HL-60 (cell line): ENCODE measurements at regions not wholly inside any gene's neighbourhood (a gene's known extent, or its start where the extent isn't known, plus 50 kb on each side); places are given as distances from the start of the nearest gene placed in this dataset.

Experiments used
- DNase-seq, 2 experiments: peaks; one replicate each; pipeline ENCODE4 v3.0.0-alpha.2; 2010 to 2020; ENCODE audit warnings: low read depth in 1 of 2, low spot score in 1 of 2
- H3K27ac ChIP-seq: fragments of 250-450 bp; sonication (Bioruptor Pico); replicated peaks from 2 replicates; pipeline ENCODE4 v1.5.1; 2020; ENCODE audit warnings: mild to moderate bottlenecking, moderate library complexity
- H3K27me3 ChIP-seq: fragments of 250-450 bp; sonication (Bioruptor Pico); 2 replicates; pipeline ENCODE4 v1.5.1; 2021; ENCODE audit warnings: mild to moderate bottlenecking, moderate library complexity; ENCODE audit not compliant: insufficient read depth, poor library complexity, severe bottlenecking
- H3K4me3 ChIP-seq: replicated peaks from 2 replicates; pipeline ENCODE4 v1.5.1; 2011; ENCODE audit warnings: mild to moderate bottlenecking, control low read depth, low read length; ENCODE audit not compliant: insufficient read depth
- GABPA ChIP-seq: IDR thresholded peaks from 2 replicates; pipeline ENCODE4 v1.6.1; 2012; ENCODE audit warnings: low read depth
- POLR2AphosphoS5 ChIP-seq: IDR thresholded peaks from 2 replicates; pipeline ENCODE4 v1.6.1; 2012; ENCODE audit warnings: low read depth
- SPI1 ChIP-seq: IDR thresholded peaks from 2 replicates; pipeline ENCODE4 v1.6.1; 2012; ENCODE audit warnings: low read depth, mild to moderate bottlenecking, borderline replicate concordance
- TF ChIP-seq, protein P1 (sequence below): IDR thresholded peaks from 2 replicates; pipeline ENCODE4 v1.6.1; 2012; ENCODE audit warnings: low read depth; ENCODE audit not compliant: insufficient replicate concordance
- TF ChIP-seq, protein P2 (sequence below): IDR thresholded peaks from one replicate; pipeline ENCODE4 v1.5.1; 2011; ENCODE audit warnings: low read length, control low read depth, inconsistent platforms; ENCODE audit not compliant: insufficient read depth

DNA sequence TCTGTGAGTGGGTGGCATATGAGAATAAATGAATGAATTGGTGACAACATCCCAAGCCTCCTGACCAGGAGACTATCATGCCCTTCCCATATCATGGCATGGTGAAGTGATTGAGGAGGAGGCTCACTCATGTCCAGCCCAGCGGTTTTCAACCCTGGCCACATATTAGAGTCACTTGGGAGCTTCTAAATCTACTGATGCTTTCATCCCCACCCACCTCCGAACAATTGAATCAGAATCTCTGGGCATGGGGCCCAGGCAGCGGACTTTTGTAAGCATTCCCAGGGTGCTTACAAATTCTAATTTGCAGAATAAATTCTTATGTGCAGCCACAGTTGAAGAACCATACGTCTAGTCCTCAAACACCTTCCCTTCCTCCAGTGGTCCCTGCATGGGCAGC lies 81.7 kb upstream of the SEC11C start:
- H3K4me3 ChIP-seq: no peak overlapping the region
- TF ChIP-seq, protein P1, sequence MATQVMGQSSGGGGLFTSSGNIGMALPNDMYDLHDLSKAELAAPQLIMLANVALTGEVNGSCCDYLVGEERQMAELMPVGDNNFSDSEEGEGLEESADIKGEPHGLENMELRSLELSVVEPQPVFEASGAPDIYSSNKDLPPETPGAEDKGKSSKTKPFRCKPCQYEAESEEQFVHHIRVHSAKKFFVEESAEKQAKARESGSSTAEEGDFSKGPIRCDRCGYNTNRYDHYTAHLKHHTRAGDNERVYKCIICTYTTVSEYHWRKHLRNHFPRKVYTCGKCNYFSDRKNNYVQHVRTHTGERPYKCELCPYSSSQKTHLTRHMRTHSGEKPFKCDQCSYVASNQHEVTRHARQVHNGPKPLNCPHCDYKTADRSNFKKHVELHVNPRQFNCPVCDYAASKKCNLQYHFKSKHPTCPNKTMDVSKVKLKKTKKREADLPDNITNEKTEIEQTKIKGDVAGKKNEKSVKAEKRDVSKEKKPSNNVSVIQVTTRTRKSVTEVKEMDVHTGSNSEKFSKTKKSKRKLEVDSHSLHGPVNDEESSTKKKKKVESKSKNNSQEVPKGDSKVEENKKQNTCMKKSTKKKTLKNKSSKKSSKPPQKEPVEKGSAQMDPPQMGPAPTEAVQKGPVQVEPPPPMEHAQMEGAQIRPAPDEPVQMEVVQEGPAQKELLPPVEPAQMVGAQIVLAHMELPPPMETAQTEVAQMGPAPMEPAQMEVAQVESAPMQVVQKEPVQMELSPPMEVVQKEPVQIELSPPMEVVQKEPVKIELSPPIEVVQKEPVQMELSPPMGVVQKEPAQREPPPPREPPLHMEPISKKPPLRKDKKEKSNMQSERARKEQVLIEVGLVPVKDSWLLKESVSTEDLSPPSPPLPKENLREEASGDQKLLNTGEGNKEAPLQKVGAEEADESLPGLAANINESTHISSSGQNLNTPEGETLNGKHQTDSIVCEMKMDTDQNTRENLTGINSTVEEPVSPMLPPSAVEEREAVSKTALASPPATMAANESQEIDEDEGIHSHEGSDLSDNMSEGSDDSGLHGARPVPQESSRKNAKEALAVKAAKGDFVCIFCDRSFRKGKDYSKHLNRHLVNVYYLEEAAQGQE: no peak
- TF ChIP-seq, protein P2, sequence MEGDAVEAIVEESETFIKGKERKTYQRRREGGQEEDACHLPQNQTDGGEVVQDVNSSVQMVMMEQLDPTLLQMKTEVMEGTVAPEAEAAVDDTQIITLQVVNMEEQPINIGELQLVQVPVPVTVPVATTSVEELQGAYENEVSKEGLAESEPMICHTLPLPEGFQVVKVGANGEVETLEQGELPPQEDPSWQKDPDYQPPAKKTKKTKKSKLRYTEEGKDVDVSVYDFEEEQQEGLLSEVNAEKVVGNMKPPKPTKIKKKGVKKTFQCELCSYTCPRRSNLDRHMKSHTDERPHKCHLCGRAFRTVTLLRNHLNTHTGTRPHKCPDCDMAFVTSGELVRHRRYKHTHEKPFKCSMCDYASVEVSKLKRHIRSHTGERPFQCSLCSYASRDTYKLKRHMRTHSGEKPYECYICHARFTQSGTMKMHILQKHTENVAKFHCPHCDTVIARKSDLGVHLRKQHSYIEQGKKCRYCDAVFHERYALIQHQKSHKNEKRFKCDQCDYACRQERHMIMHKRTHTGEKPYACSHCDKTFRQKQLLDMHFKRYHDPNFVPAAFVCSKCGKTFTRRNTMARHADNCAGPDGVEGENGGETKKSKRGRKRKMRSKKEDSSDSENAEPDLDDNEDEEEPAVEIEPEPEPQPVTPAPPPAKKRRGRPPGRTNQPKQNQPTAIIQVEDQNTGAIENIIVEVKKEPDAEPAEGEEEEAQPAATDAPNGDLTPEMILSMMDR: no peak
- TF ChIP-seq POLR2AphosphoS5 (no peak), SPI1 (no peak), GABPA (no peak)
- H3K27ac ChIP-seq: no peak overlapping the region

DNA sequence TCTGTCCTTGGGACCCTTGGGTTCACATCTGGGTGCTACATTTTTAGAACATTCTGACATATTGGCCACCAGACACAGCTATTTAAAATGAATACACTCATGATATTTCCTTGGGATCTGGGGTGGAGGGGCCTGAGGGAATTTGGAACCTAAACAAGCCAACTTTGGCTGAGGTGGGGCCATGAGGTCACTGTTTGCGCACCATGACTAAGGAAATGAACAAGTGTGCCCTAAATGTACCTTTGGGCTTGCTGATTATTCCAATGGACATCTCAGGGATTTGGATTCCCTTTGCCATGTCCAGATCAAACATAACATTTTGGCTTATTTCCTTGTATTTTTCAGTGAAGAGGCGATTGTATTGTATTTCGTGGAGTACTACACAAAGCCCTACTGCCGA lies 80.5 kb upstream of the SEC11C start:
- no peak for TF ChIP-seq SPI1
- TF ChIP-seq GABPA: no peak
- no peak for TF ChIP-seq POLR2AphosphoS5
- TF ChIP-seq, protein P2: no peak
- TF ChIP-seq, protein P1: no peak
- H3K27me3 ChIP-seq: peaks cover 9% of the 10 kb centered on the region
- no peak overlapping the region for H3K4me3 ChIP-seq
- no peak overlapping the region for H3K27ac ChIP-seq
- DNase-seq: no peak

More for the DNA sequence above, 81.7 kb upstream of the SEC11C start:
- H3K27me3 ChIP-seq: peaks cover 7% of the 10 kb centered on the region
- DNase-seq: no peak

DNA sequence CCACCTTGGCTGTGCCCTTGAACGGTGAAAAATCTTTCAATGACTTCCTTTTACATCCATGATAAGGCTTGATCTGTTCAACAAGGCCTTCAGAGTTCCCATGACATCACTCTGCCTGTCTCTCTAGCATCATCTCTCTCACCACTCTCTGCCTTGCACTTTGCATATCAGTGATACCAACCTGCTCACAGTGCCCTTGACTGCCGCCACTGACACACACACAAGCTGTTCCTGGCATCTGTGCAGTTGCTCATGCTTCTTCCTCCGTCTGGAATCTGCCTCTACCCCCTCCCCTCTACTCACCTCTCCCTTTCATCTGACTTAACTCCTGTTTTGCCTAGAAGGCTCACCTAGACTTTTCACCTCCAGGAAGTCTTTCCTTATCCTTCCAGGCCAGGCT lies 79.1 kb upstream of the SEC11C start:
- H3K27me3 ChIP-seq: peaks cover 9% of the 10 kb centered on the region
- no peak for TF ChIP-seq SPI1
- no peak for DNase-seq
- no peak overlapping the region for H3K4me3 ChIP-seq
- H3K27ac ChIP-seq: no peak overlapping the region

DNA sequence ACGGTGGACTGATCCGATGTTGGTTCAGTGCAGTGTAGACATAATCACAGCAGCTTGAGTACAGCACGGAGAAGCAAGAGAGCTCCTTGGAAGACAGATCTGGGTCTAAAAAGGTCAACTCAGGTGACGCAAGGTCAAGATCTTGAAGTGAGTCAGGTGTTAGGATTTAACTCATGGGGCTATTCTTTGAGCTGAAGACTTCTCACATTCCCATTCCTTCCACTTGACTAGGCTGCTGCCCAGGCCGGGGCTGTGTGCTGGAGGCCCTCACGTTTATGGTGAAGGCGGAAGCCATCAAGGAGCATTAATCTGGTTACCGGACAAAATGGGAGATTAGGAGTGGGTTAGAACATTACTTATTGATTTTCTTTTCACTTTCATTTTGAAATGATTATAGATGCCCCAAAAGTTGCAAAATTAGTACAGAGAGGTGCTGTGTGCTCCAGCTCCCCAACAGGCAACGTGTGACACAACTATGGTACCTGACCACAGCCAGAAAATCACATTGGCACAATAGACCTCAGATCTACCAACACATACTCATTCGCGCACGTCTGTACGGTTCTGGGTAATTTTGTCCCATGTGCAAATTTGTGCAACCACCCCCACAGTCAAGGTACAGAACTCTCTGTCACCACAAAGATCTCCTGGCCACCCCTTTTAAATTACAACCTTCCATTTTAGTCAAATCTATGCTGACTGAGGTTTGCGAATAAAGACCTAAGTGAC lies 77.6 kb upstream of the SEC11C start:
- Histone ChIP-seq H3K4me3 (no peak overlapping the region), H3K27ac (no peak overlapping the region), H3K27me3 (peaks cover 9% of the 10 kb centered on the region)
- TF ChIP-seq SPI1 (no peak), GABPA (no peak), POLR2AphosphoS5 (no peak)
- TF ChIP-seq, protein P1: no peak
- TF ChIP-seq, protein P2: no peak
- DNase-seq: no peak
